BLaER1 treated with 17β-estradiol and CSF1 and Interleukin-3, amounts not matched to agents 10 nM and 100 nM (cell line): ENCODE measurements at regions not wholly inside any gene's neighbourhood (a gene's known extent, or its start where the extent isn't known, plus 50 kb on each side); places are given as distances from the start of the nearest gene placed in this dataset.
"Not testable (repeated sequence)": the region's sequence is repeated elsewhere in the genome, so short reads cannot be mapped to it uniquely, and the experiment has no call there.

Experiments
- H3K27ac ChIP-seq, 11 experiments: shearing (Covaris generic); formaldehyde crosslinking; 2 replicates each; pipeline ENCODE4 v1.8.1; 2022
- H3K27me3 ChIP-seq, 11 experiments: shearing (Covaris generic); formaldehyde crosslinking; 2 replicates each; pipeline ENCODE4 v1.8.1; 2022
- H3K36me3 ChIP-seq, 11 experiments: shearing (Covaris generic); formaldehyde crosslinking; 2 replicates each; pipeline ENCODE4 v1.8.1; 2022
- H3K4me1 ChIP-seq, 10 experiments: shearing (Covaris generic); formaldehyde crosslinking; 2 replicates each; pipeline ENCODE4 v1.8.1; 2022
- H3K4me2 ChIP-seq, 11 experiments: shearing (Covaris generic); formaldehyde crosslinking; 2 replicates each; pipeline ENCODE4 v1.8.1; 2022
- H3K4me3 ChIP-seq, 10 experiments: shearing (Covaris generic); formaldehyde crosslinking; 2 replicates each; pipeline ENCODE4 v1.8.1; 2022
- H3K9ac ChIP-seq, 11 experiments: shearing (Covaris generic); formaldehyde crosslinking; 2 replicates each; pipeline ENCODE4 v1.8.1; 2022
- H3K9me3 ChIP-seq, 11 experiments: shearing (Covaris generic); formaldehyde crosslinking; replicated peaks in 1 of 11; 2 replicates each; pipeline ENCODE4 v1.8.1; 2022
- H4K20me1 ChIP-seq, 11 experiments: shearing (Covaris generic); formaldehyde crosslinking; 2 replicates each; pipeline ENCODE4 v1.8.1; 2022
- Cebpa-rat ChIP-seq, 11 experiments: shearing (Covaris generic); IDR thresholded peaks; 2 replicates each; pipeline ENCODE4 v1.8.1; 2022

GRCh38 chr5:125484742-125485641 lies 738.6 kb upstream of the ZNF608 start:
- Histone ChIP-seq H3K27me3 (no peaks in the 10 kb centered on the region), H3K27ac (no peak overlapping the region), H3K4me3 (no peak overlapping the region), H3K9me3 (no peaks in the 10 kb centered on the region), H3K4me2 (no peak overlapping the region; a peak in 1 of 22 replicates), H3K36me3 (no peaks in the 10 kb centered on the region), H3K9ac (no peak overlapping the region), H3K4me1 (0 out of 20 replicates have a peak, but pooled peaks cover 0 to 11% (median 0%) of the 10 kb centered on the region in 10 experiments), H4K20me1 (no peaks in the 10 kb centered on the region)
- TF ChIP-seq Cebpa-rat (IDR thresholded peaks at IDR 0.05), result no peak

- H3K9ac ChIP-seq, result no peak overlapping the region
- no peaks in the 10 kb centered on the region for H3K9me3 ChIP-seq
- no peak overlapping the region for H3K4me3 ChIP-seq
- no peak overlapping the region for H3K27ac ChIP-seq
- H3K4me2 ChIP-seq, result no peak overlapping the region
- no peak for TF ChIP-seq Cebpa-rat (IDR thresholded peaks at IDR 0.05)
- no peaks in the 10 kb centered on the region for H3K27me3 ChIP-seq
- H3K36me3 ChIP-seq, result no peaks in the 10 kb centered on the region
- no peaks in the 10 kb centered on the region for H4K20me1 ChIP-seq
- H3K4me1 ChIP-seq, result 0 out of 20 replicates have a peak, but pooled peaks cover 0 to 11% (median 0%) of the 10 kb centered on the region in 10 experiments
Observed at GRCh38 chr5:125485771-125486170, 739.3 kb upstream of the ZNF608 start.

GRCh38 chr5:125486634-125487033 lies 740.2 kb upstream of the ZNF608 start:
- Histone ChIP-seq H3K36me3 (no peaks in the 10 kb centered on the region), H3K27ac (no peak overlapping the region), H3K4me3 (no peak overlapping the region), H3K9ac (no peak overlapping the region), H3K4me2 (no peak overlapping the region), H3K27me3 (no peaks in the 10 kb centered on the region), H4K20me1 (no peaks in the 10 kb centered on the region), H3K9me3 (no peaks in the 10 kb centered on the region), H3K4me1 (0 out of 20 replicates have a peak, but pooled peaks cover 0 to 11% (median 0%) of the 10 kb centered on the region in 10 experiments)
- no peak for TF ChIP-seq Cebpa-rat (IDR thresholded peaks at IDR 0.05)

- no peak overlapping the region for H3K27ac ChIP-seq
- no peaks in the 10 kb centered on the region for H3K9me3 ChIP-seq
- H3K4me1 ChIP-seq, result 0 out of 20 replicates have a peak, but pooled peaks cover 0 to 11% (median 0%) of the 10 kb centered on the region in 10 experiments
- no peaks in the 10 kb centered on the region for H3K36me3 ChIP-seq
- no peak overlapping the region for H3K4me2 ChIP-seq
- no peak overlapping the region for H3K9ac ChIP-seq
- H3K27me3 ChIP-seq, result no peaks in the 10 kb centered on the region
- H4K20me1 ChIP-seq, result no peaks in the 10 kb centered on the region
- TF ChIP-seq Cebpa-rat (IDR thresholded peaks at IDR 0.05), result no peak
- no peak overlapping the region for H3K4me3 ChIP-seq
Observed at GRCh38 chr5:125487231-125487630, 740.8 kb upstream of the ZNF608 start.

- not testable (repeated sequence) for H3K27me3 ChIP-seq, H3K36me3 ChIP-seq, H4K20me1 ChIP-seq, H3K4me3 ChIP-seq, H3K27ac ChIP-seq, H3K9me3 ChIP-seq, H3K9ac ChIP-seq, H3K4me2 ChIP-seq
- 0 out of 20 replicates have a peak, but pooled peaks cover 0 to 11% (median 0%) of the 10 kb centered on the region in 10 experiments for H3K4me1 ChIP-seq
Observed at GRCh38 chr5:125487652-125488051, 741.2 kb upstream of the ZNF608 start.

GRCh38 chr5:125489146-125489545 lies 742.7 kb upstream of the ZNF608 start:
- Histone ChIP-seq H3K27ac (no peak overlapping the region), H3K36me3 (no peaks in the 10 kb centered on the region), H4K20me1 (no peaks in the 10 kb centered on the region), H3K4me2 (no peak overlapping the region), H3K4me3 (no peak overlapping the region), H3K27me3 (no peaks in the 10 kb centered on the region), H3K9me3 (0 out of 22 replicates have a peak, but pooled peaks cover 0 to 3% (median 0%) of the 10 kb centered on the region in 11 experiments), H3K4me1 (0 out of 20 replicates have a peak, but pooled peaks cover 0 to 11% (median 0%) of the 10 kb centered on the region in 10 experiments), H3K9ac (no peak overlapping the region)
- TF ChIP-seq Cebpa-rat (IDR thresholded peaks at IDR 0.05), result no peak

GRCh38 chr5:125491986-125492492 lies 745.6 kb upstream of the ZNF608 start:
- Histone ChIP-seq H4K20me1 (no peaks in the 10 kb centered on the region), H3K27ac (no peak overlapping the region), H3K9me3 (0 out of 22 replicates have a peak, but pooled peaks cover 0 to 3% (median 0%) of the 10 kb centered on the region in 11 experiments), H3K9ac (no peak overlapping the region), H3K4me2 (no peak overlapping the region), H3K36me3 (no peaks in the 10 kb centered on the region), H3K4me3 (no peak overlapping the region), H3K27me3 (no peaks in the 10 kb centered on the region), H3K4me1 (no peaks in the 10 kb centered on the region)
- TF ChIP-seq Cebpa-rat (IDR thresholded peaks at IDR 0.05), result no peak

GRCh38 chr5:125492977-125493376 lies 746.5 kb upstream of the ZNF608 start:
- 0 out of 22 replicates have a peak, but pooled peaks cover 0 to 3% (median 0%) of the 10 kb centered on the region in 11 experiments for H3K9me3 ChIP-seq
- H3K27ac ChIP-seq, result no peak overlapping the region
- no peak for TF ChIP-seq Cebpa-rat (IDR thresholded peaks at IDR 0.05)
- no peak overlapping the region for H3K4me3 ChIP-seq
- H3K27me3 ChIP-seq, result no peaks in the 10 kb centered on the region
- H3K4me2 ChIP-seq, result no peak overlapping the region
- no peaks in the 10 kb centered on the region for H3K4me1 ChIP-seq
- H3K9ac ChIP-seq, result no peak overlapping the region
- H4K20me1 ChIP-seq, result no peaks in the 10 kb centered on the region
- H3K36me3 ChIP-seq, result no peaks in the 10 kb centered on the region

- Histone ChIP-seq H3K9me3 (0 out of 22 replicates have a peak, but pooled peaks cover 0 to 3% (median 0%) of the 10 kb centered on the region in 11 experiments), H3K36me3 (no peaks in the 10 kb centered on the region), H3K4me1 (no peaks in the 10 kb centered on the region), H3K4me2 (no peak overlapping the region), H3K27ac (no peak overlapping the region), H3K9ac (no peak overlapping the region), H3K27me3 (no peaks in the 10 kb centered on the region), H4K20me1 (no peaks in the 10 kb centered on the region), H3K4me3 (no peak overlapping the region)
- no peak for TF ChIP-seq Cebpa-rat (IDR thresholded peaks at IDR 0.05)
Observed at GRCh38 chr5:125496393-125496792, 750.0 kb upstream of the ZNF608 start.
